Stimulated activated effector memory CD8-positive, alpha-beta T cell treated with anti-CD3 and anti-CD28 coated beads, Interleukin-12 subunit alpha, Interleukin-12 subunit beta, amount 100 ng/mL, for 72 hours (primary cell): ENCODE measurements at regions not wholly inside any gene's neighbourhood (a gene's known extent, or its start where the extent isn't known, plus 50 kb on each side); places are given as distances from the start of the nearest gene placed in this dataset.
A peak's percentile ranks its signal among the peaks of the same experiment; 100 is the strongest.
"Not testable (repeated sequence)": the region's sequence is repeated elsewhere in the genome, so short reads cannot be mapped to it uniquely, and the experiment has no call there.

ENCODE experiments used
- ATAC-seq: fragments of 150-1000 bp; cut with Tn5 transposase; 2 replicates; pipeline ENCODE4 v1.10.0; 2021
- DNase-seq, 2 donors: peaks; one replicate each; pipeline ENCODE4 v3.0.0; 2021 to 2022; ENCODE audit warnings: low spot score in 2 of 2
- H3K27ac Mint-ChIP-seq: one replicate; pipeline ENCODE4 v1.8.0; 2022; ENCODE audit warnings: mild to moderate bottlenecking, mixed read lengths
- H3K36me3 Mint-ChIP-seq: one replicate; pipeline ENCODE4 v1.8.0; 2022; ENCODE audit warnings: mild to moderate bottlenecking, mixed read lengths
- H3K4me1 Mint-ChIP-seq: one replicate; pipeline ENCODE4 v1.8.0; 2022; ENCODE audit warnings: mixed read lengths
- H3K4me3 Mint-ChIP-seq: one replicate; pipeline ENCODE4 v1.8.0; 2022; ENCODE audit warnings: mild to moderate bottlenecking, mixed read lengths
- H3K9me3 Mint-ChIP-seq: one replicate; pipeline ENCODE4 v1.8.0; 2022; ENCODE audit warnings: mixed read lengths

- no peaks in the 10 kb centered on the region for H3K4me1 Mint-ChIP-seq
- H3K4me3 Mint-ChIP-seq, result no peak overlapping the region
- H3K9me3 Mint-ChIP-seq, result no peaks in the 10 kb centered on the region
- ATAC-seq (no peak), DNase-seq (no peak)
- H3K36me3 Mint-ChIP-seq, result no peaks in the 10 kb centered on the region
- no peak overlapping the region for H3K27ac Mint-ChIP-seq
These were observed 104.5 kb downstream of the RPLP1 start for GRCh38 chr15:69557020-69557706.

GRCh38 chr15:69557707-69558409 is 105.2 kb downstream of the RPLP1 start:
- H3K9me3 Mint-ChIP-seq, result no peaks in the 10 kb centered on the region
- DNase-seq, result no peak
- no peak overlapping the region for H3K4me3 Mint-ChIP-seq
- no peak for ATAC-seq
- no peak overlapping the region for H3K27ac Mint-ChIP-seq
- no peaks in the 10 kb centered on the region for H3K4me1 Mint-ChIP-seq
- H3K36me3 Mint-ChIP-seq, result no peaks in the 10 kb centered on the region

- no peak for DNase-seq
- Mint-ChIP-seq H3K27ac (no peak overlapping the region), H3K4me1 (no peaks in the 10 kb centered on the region), H3K9me3 (no peaks in the 10 kb centered on the region), H3K4me3 (no peak overlapping the region), H3K36me3 (no peaks in the 10 kb centered on the region)
- ATAC-seq, result no peak
These were observed 107.0 kb downstream of the RPLP1 start for GRCh38 chr15:69559440-69560190.

GRCh38 chr15:69561071-69561784 is 108.6 kb downstream of the RPLP1 start:
- DNase-seq (no peak), ATAC-seq (no peak)
- H3K27ac Mint-ChIP-seq, result no peak overlapping the region
- no peak overlapping the region for H3K4me3 Mint-ChIP-seq
- no peaks in the 10 kb centered on the region for H3K9me3 Mint-ChIP-seq
- H3K36me3 Mint-ChIP-seq, result no peaks in the 10 kb centered on the region
- H3K4me1 Mint-ChIP-seq, result no peaks in the 10 kb centered on the region

- H3K4me3 Mint-ChIP-seq, result no peak overlapping the region
- no peak for DNase-seq
- no peak overlapping the region for H3K27ac Mint-ChIP-seq
- ATAC-seq, result no peak
- H3K36me3 Mint-ChIP-seq, result no peaks in the 10 kb centered on the region
- no peaks in the 10 kb centered on the region for H3K4me1 Mint-ChIP-seq
- no peaks in the 10 kb centered on the region for H3K9me3 Mint-ChIP-seq
These were observed 109.5 kb downstream of the RPLP1 start for GRCh38 chr15:69562116-69562515.

- Mint-ChIP-seq H3K27ac (no peak overlapping the region), H3K9me3 (no peaks in the 10 kb centered on the region), H3K4me1 (no peaks in the 10 kb centered on the region), H3K36me3 (no peaks in the 10 kb centered on the region), H3K4me3 (no peak overlapping the region)
- DNase-seq (no peak), ATAC-seq (no peak)
These were observed 109.9 kb downstream of the RPLP1 start for GRCh38 chr15:69562564-69562963.

GRCh38 chr15:69565066-69565655 is 112.5 kb downstream of the RPLP1 start:
- no peak overlapping the region for H3K4me3 Mint-ChIP-seq
- no peaks in the 10 kb centered on the region for H3K9me3 Mint-ChIP-seq
- no peaks in the 10 kb centered on the region for H3K4me1 Mint-ChIP-seq
- no peaks in the 10 kb centered on the region for H3K36me3 Mint-ChIP-seq
- no peak for ATAC-seq
- DNase-seq, result no peak
- no peak overlapping the region for H3K27ac Mint-ChIP-seq

GRCh38 chr15:69567238-69567760 is 114.7 kb downstream of the RPLP1 start:
- not testable (repeated sequence) for ATAC-seq, H3K27ac Mint-ChIP-seq, H3K4me1 Mint-ChIP-seq, H3K9me3 Mint-ChIP-seq, H3K4me3 Mint-ChIP-seq, DNase-seq, H3K36me3 Mint-ChIP-seq

- Mint-ChIP-seq H3K4me3 (no peak overlapping the region), H3K27ac (no peak overlapping the region), H3K36me3 (peaks cover under 1% of the 10 kb centered on the region), H3K4me1 (peaks cover 2% of the 10 kb centered on the region), H3K9me3 (no peaks in the 10 kb centered on the region)
- ATAC-seq (no peak), DNase-seq (no peak)
These were observed 115.8 kb downstream of the RPLP1 start for GRCh38 chr15:69568173-69569009.

GRCh38 chr15:69570454-69570853 is 117.8 kb downstream of the RPLP1 start:
- DNase-seq (no peak), ATAC-seq (no peak)
- Mint-ChIP-seq H3K9me3 (no peaks in the 10 kb centered on the region), H3K36me3 (peaks cover 12% of the 10 kb centered on the region), H3K4me3 (no peak overlapping the region), H3K27ac (no peak overlapping the region), H3K4me1 (peaks cover 23% of the 10 kb centered on the region)

- H3K36me3 Mint-ChIP-seq, result peaks cover 12% of the 10 kb centered on the region
These were observed 118.4 kb downstream of the RPLP1 start for GRCh38 chr15:69570997-69571396.

GRCh38 chr15:69573278-69573677 is 120.7 kb downstream of the RPLP1 start:
- not testable (repeated sequence) for H3K4me3 Mint-ChIP-seq, ATAC-seq, H3K9me3 Mint-ChIP-seq, DNase-seq
- Mint-ChIP-seq H3K36me3 (peaks cover 12% of the 10 kb centered on the region), H3K27ac (peak overlapping the region; percentile 65), H3K4me1 (peaks cover 44% of the 10 kb centered on the region)

More at GRCh38 chr15:69570997-69571396, 118.4 kb downstream of the RPLP1 start:
- ATAC-seq (no peak), DNase-seq (no peak)
- Mint-ChIP-seq H3K9me3 (no peaks in the 10 kb centered on the region), H3K27ac (no peak overlapping the region), H3K4me1 (peaks cover 28% of the 10 kb centered on the region), H3K4me3 (no peak overlapping the region)

GRCh38 chr15:69573815-69574475 is 121.3 kb downstream of the RPLP1 start:
- ATAC-seq, result peak; percentile 97
- peaks cover 12% of the 10 kb centered on the region for H3K36me3 Mint-ChIP-seq
- peak overlapping the region; percentile 65 for H3K27ac Mint-ChIP-seq
- H3K4me1 Mint-ChIP-seq, result peaks cover 50% of the 10 kb centered on the region
- peak overlapping the region; percentile 19 for H3K4me3 Mint-ChIP-seq
- no peaks in the 10 kb centered on the region for H3K9me3 Mint-ChIP-seq
- DNase-seq, result peak in 1 of 2 donors; percentile 10
